ENCODE measurements at regions not wholly inside any gene's neighbourhood (a gene's known extent, or its start where the extent isn't known, plus 50 kb on each side); places are given as distances from the start of the nearest gene placed in this dataset.
"Not testable (repeated sequence)": the region's sequence is repeated elsewhere in the genome, so short reads cannot be mapped to it uniquely, and the experiment has no call there.

- DNase-seq (ENCODE audit: insufficient read length, low spot score) (no peak), FAIRE-seq (no peak)
- TF ChIP-seq CTCF (IDR thresholded peaks at IDR 0.05; ENCODE audit: insufficient read depth, missing control alignments) = no peak
Measured at GRCh38 chr20:54806462-54806861, 331.1 kb downstream of the DOK5 start.

GRCh38 chr20:54794874-54795273 is 319.5 kb downstream of the DOK5 start:
- no peak for TF ChIP-seq CTCF (IDR thresholded peaks at IDR 0.05; ENCODE audit: insufficient read depth, missing control alignments)
- FAIRE-seq = no peak

GRCh38 chr20:54794110-54794509 is 318.7 kb downstream of the DOK5 start:
- FAIRE-seq (no peak), DNase-seq (ENCODE audit: insufficient read length, low spot score) (no peak)
- no peak for TF ChIP-seq CTCF (IDR thresholded peaks at IDR 0.05; ENCODE audit: insufficient read depth, missing control alignments)

More at GRCh38 chr20:54794874-54795273, 319.5 kb downstream of the DOK5 start:
- no peak for DNase-seq (ENCODE audit: insufficient read length, low spot score)

GRCh38 chr20:54793291-54793992 is 318.0 kb downstream of the DOK5 start:
- FAIRE-seq = no peak
- TF ChIP-seq CTCF (IDR thresholded peaks at IDR 0.05; ENCODE audit: insufficient read depth, missing control alignments) = no peak
- no peak for DNase-seq (ENCODE audit: insufficient read length, low spot score)

GRCh38 chr20:54792688-54793087 is 317.3 kb downstream of the DOK5 start:
- FAIRE-seq (no peak), DNase-seq (ENCODE audit: insufficient read length, low spot score) (no peak)
- TF ChIP-seq CTCF (IDR thresholded peaks at IDR 0.05; ENCODE audit: insufficient read depth, missing control alignments) = no peak

GRCh38 chr20:54788260-54788659 is 312.9 kb downstream of the DOK5 start:
- DNase-seq (ENCODE audit: insufficient read length, low spot score); FAIRE-seq: not testable (repeated sequence)

- not testable (repeated sequence) for FAIRE-seq; DNase-seq (ENCODE audit: insufficient read length, low spot score)
Measured at GRCh38 chr20:54782758-54783157, 307.4 kb downstream of the DOK5 start.

GRCh38 chr20:54774426-54774825 is 299.0 kb downstream of the DOK5 start:
- no peak for DNase-seq (ENCODE audit: insufficient read length, low spot score)

More at GRCh38 chr20:54774426-54774825, 299.0 kb downstream of the DOK5 start:
- FAIRE-seq = no peak
- TF ChIP-seq CTCF (IDR thresholded peaks at IDR 0.05; ENCODE audit: insufficient read depth, missing control alignments) = no peak

Data from D721Med (cell line).